Epithelial cell of proximal tubule (primary cell): ENCODE measurements at regions not wholly inside any gene's neighbourhood (a gene's known extent, or its start where the extent isn't known, plus 50 kb on each side); places are given as distances from the start of the nearest gene placed in this dataset.

Source experiments
- DNase-seq: peaks from one replicate; pipeline ENCODE4 v3.0.0-alpha.2; 2011; ENCODE audit warnings: low read depth
- H3K4me3 ChIP-seq: 2 replicates; pipeline ENCODE4 v1.5.1; 2011; ENCODE audit warnings: low read depth, mild to moderate bottlenecking, low read length
- CTCF ChIP-seq: conservative IDR thresholded peaks from 2 replicates; pipeline ENCODE4 v1.5.1; 2012; ENCODE audit warnings: low read depth, mild to moderate bottlenecking, low read length

GRCh38 chr2:191758518-191759507, 80.9 kb downstream of the NABP1 start:
- peak; percentile 53 for DNase-seq
- peak; percentile 81 for TF ChIP-seq CTCF
- H3K4me3 ChIP-seq = peak overlapping the region; percentile 47

GRCh38 chr2:191759680-191760079, 81.7 kb downstream of the NABP1 start:
- H3K4me3 ChIP-seq = no peak overlapping the region
- TF ChIP-seq CTCF = no peak
- DNase-seq = no peak

DNA sequence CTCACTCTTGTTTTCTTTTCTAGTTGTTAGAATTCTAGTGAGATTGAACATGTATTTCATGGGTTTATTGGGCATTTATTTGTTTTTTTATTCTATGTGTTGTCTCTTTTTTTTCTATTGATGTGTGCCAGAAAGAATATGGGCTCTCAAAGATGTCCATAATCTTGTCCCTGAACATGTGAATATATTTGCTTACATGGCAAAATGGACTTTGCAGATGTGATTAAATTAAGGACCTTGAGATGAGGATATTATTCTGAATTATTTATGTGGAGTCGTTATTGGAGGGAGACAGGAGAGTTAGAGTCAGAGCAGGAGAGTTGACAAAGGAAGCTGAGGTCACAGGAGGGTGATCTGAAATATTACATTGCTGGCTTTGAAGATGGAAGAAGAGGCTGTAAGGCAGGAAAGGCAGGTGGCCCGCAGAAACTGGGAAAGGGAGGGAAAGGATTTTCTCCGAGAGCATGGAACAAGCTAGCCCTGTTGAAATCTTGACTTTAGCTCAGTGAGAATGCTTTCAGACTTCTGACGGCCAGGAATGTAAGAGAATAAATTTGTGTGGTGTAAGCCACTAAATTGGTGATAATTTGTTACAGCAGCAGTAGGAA, 82.8 kb downstream of the NABP1 start:
- H3K4me3 ChIP-seq = no peak overlapping the region
- TF ChIP-seq CTCF = no peak
- DNase-seq = no peak

DNA sequence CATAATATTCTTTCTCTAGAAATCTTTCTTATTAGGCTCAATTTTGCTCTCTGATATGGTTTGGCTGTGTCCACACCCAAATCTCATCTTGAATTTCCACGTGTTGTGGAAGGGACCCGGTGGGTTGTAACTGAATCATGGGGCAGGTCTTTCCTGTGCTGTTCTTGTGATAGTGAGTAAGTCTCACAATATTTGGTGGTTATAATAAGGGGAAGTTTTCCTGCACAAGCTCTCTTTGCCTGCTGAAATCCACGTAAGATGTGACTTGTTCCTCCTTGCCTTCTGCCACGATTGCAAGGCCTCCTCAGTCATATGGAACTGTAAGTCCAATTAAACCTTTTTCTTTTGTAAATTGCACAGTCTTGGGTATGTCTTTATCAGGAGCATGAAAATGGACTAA, 73.8 kb downstream of the CAVIN2 start:
- no peak for DNase-seq
- no peak overlapping the region for H3K4me3 ChIP-seq
- TF ChIP-seq CTCF = no peak

GRCh38 chr2:191777351-191777750, 69.5 kb downstream of the CAVIN2 start:
- H3K4me3 ChIP-seq = no peak overlapping the region
- DNase-seq = no peak
- TF ChIP-seq CTCF = no peak

- H3K4me3 ChIP-seq = no peak overlapping the region
- no peak for TF ChIP-seq CTCF
- DNase-seq = no peak
Measured at GRCh38 chr2:191778041-191778440, 68.8 kb downstream of the CAVIN2 start.
